HFF-Myc (cell line): ENCODE measurements at regions not wholly inside any gene's neighbourhood (a gene's known extent, or its start where the extent isn't known, plus 50 kb on each side); places are given as distances from the start of the nearest gene placed in this dataset.

ENCODE experiments used
- DNase-seq: peaks from one replicate; pipeline ENCODE4 v3.0.0-alpha.2; 2011; ENCODE audit warnings: low read depth; ENCODE audit errors: extremely low read depth
- H3K4me3 ChIP-seq: replicated peaks from 2 replicates; pipeline ENCODE4 v1.5.1; 2011; ENCODE audit warnings: low read depth, mild to moderate bottlenecking, control low read depth, low read length
- CTCF ChIP-seq: IDR thresholded peaks from 2 replicates; pipeline ENCODE4 v1.5.1; 2012; ENCODE audit warnings: mild to moderate bottlenecking, low read depth, low read length, control low read depth; ENCODE audit errors: missing control alignments

GRCh38 chr18:28594034-28594433 lies 417.1 kb upstream of the CDH2 start:
- no peak for DNase-seq
- H3K4me3 ChIP-seq = no peak overlapping the region
- TF ChIP-seq CTCF = no peak

GRCh38 chr18:28588884-28589549 lies 412.1 kb upstream of the CDH2 start:
- TF ChIP-seq CTCF = no peak
- DNase-seq = no peak
- H3K4me3 ChIP-seq = no peak overlapping the region

GRCh38 chr18:28584731-28585130 lies 407.8 kb upstream of the CDH2 start:
- no peak for TF ChIP-seq CTCF
- DNase-seq = peak; percentile 66
- H3K4me3 ChIP-seq = no peak overlapping the region

- no peak for TF ChIP-seq CTCF
- no peak for DNase-seq
- no peak overlapping the region for H3K4me3 ChIP-seq
Measured at GRCh38 chr18:28582724-28583123, 405.8 kb upstream of the CDH2 start.

- no peak for TF ChIP-seq CTCF
- no peak overlapping the region for H3K4me3 ChIP-seq
- DNase-seq = no peak
Measured at GRCh38 chr18:28581521-28582071, 404.7 kb upstream of the CDH2 start.

GRCh38 chr18:28576941-28577340 lies 400.0 kb upstream of the CDH2 start:
- TF ChIP-seq CTCF = no peak
- no peak overlapping the region for H3K4me3 ChIP-seq
- DNase-seq = no peak

- DNase-seq = no peak
Measured at GRCh38 chr18:28575123-28575522, 398.2 kb upstream of the CDH2 start.

More at GRCh38 chr18:28575123-28575522, 398.2 kb upstream of the CDH2 start:
- TF ChIP-seq CTCF = no peak
- H3K4me3 ChIP-seq = no peak overlapping the region
